Parathyroid adenoma (tissue), 2 donors: ENCODE measurements at regions not wholly inside any gene's neighbourhood (a gene's known extent, or its start where the extent isn't known, plus 50 kb on each side); places are given as distances from the start of the nearest gene placed in this dataset.

Source experiments
- H2AFZ ChIP-seq: fragments of 300-600 bp; sonication (generic); one replicate; pipeline ENCODE4 v1.7.0; 2017; ENCODE audit warnings: antibody characterized with exemption, mild to moderate bottlenecking
- H3K27ac ChIP-seq: fragments of 300-600 bp; sonication (generic); one replicate; pipeline ENCODE4 v1.7.0; 2017
- H3K27me3 ChIP-seq: fragments of 300-600 bp; sonication (generic); one replicate; pipeline ENCODE4 v1.7.0; 2017; ENCODE audit warnings: low read length; ENCODE audit not compliant: control insufficient read depth, insufficient read depth
- H3K36me3 ChIP-seq: fragments of 300-600 bp; sonication (generic); one replicate; pipeline ENCODE4 v1.7.0; 2017; ENCODE audit warnings: low read length; ENCODE audit not compliant: control insufficient read depth, insufficient read depth
- H3K4me1 ChIP-seq: fragments of 300-600 bp; sonication (generic); one replicate; pipeline ENCODE4 v1.7.0; 2017; ENCODE audit warnings: control low read depth
- H3K4me2 ChIP-seq: fragments of 300-600 bp; sonication (generic); one replicate; pipeline ENCODE4 v1.7.0; 2017; ENCODE audit warnings: low read length
- H3K4me3 ChIP-seq: fragments of 300-600 bp; sonication (generic); one replicate; pipeline ENCODE4 v1.7.0; 2017; ENCODE audit warnings: low read depth, low read length
- H3K79me2 ChIP-seq: fragments of 300-600 bp; sonication (generic); one replicate; pipeline ENCODE4 v1.7.0; 2017; ENCODE audit warnings: control low read depth
- H3K9ac ChIP-seq: fragments of 300-600 bp; sonication (generic); one replicate; pipeline ENCODE4 v1.7.0; 2017; ENCODE audit warnings: mild to moderate bottlenecking
- H3K9me3 ChIP-seq: fragments of 300-600 bp; sonication (generic); one replicate; pipeline ENCODE4 v1.7.0; 2017; ENCODE audit warnings: low read length; ENCODE audit not compliant: control insufficient read depth
- CTCF ChIP-seq: fragments of 300-600 bp; sonication (generic); IDR thresholded peaks from one replicate; pipeline ENCODE4 v1.7.0; 2017; ENCODE audit warnings: antibody characterized with exemption, mild to moderate bottlenecking
- donor health status: primary hyperparathyroidism.

GRCh38 chr3:144663456-144664436, 692.1 kb downstream of the DIPK2A start:
- no peaks in the 10 kb centered on the region for H3K9me3 ChIP-seq
- TF ChIP-seq CTCF = no peak
- H2AFZ ChIP-seq = no peak overlapping the region
- H3K4me1 ChIP-seq = no peaks in the 10 kb centered on the region
- H3K79me2 ChIP-seq = no peaks in the 10 kb centered on the region
- no peaks in the 10 kb centered on the region for H3K36me3 ChIP-seq
- H3K27ac ChIP-seq = no peak overlapping the region
- no peaks in the 10 kb centered on the region for H3K27me3 ChIP-seq
- no peak overlapping the region for H3K9ac ChIP-seq
- no peak overlapping the region for H3K4me3 ChIP-seq
- no peak overlapping the region for H3K4me2 ChIP-seq

GRCh38 chr3:144665567-144666053, 694.0 kb downstream of the DIPK2A start:
- no peaks in the 10 kb centered on the region for H3K79me2 ChIP-seq
- no peak for TF ChIP-seq CTCF

GRCh38 chr3:144670571-144670970, 698.9 kb downstream of the DIPK2A start:
- H3K36me3 ChIP-seq = no peaks in the 10 kb centered on the region
- no peaks in the 10 kb centered on the region for H3K79me2 ChIP-seq
- no peaks in the 10 kb centered on the region for H3K27me3 ChIP-seq
- no peak for TF ChIP-seq CTCF
- H3K4me3 ChIP-seq = no peak overlapping the region
- no peak overlapping the region for H2AFZ ChIP-seq
- no peak overlapping the region for H3K27ac ChIP-seq
- no peaks in the 10 kb centered on the region for H3K9me3 ChIP-seq
- H3K4me2 ChIP-seq = no peak overlapping the region
- H3K9ac ChIP-seq = no peak overlapping the region
- H3K4me1 ChIP-seq = no peaks in the 10 kb centered on the region

More at GRCh38 chr3:144665567-144666053, 694.0 kb downstream of the DIPK2A start:
- H3K27ac ChIP-seq = no peak overlapping the region
- no peak overlapping the region for H3K4me3 ChIP-seq
- no peak overlapping the region for H3K9ac ChIP-seq
- H3K4me2 ChIP-seq = no peak overlapping the region
- H3K27me3 ChIP-seq = no peaks in the 10 kb centered on the region
- H3K9me3 ChIP-seq = no peaks in the 10 kb centered on the region
- H3K4me1 ChIP-seq = no peaks in the 10 kb centered on the region
- H2AFZ ChIP-seq = no peak overlapping the region
- no peaks in the 10 kb centered on the region for H3K36me3 ChIP-seq

GRCh38 chr3:144677103-144677502, 705.5 kb downstream of the DIPK2A start:
- Histone ChIP-seq H3K4me1 (no peaks in the 10 kb centered on the region), H3K4me2 (no peak overlapping the region), H2AFZ (no peak overlapping the region), H3K79me2 (no peaks in the 10 kb centered on the region), H3K9ac (no peak overlapping the region), H3K27me3 (no peaks in the 10 kb centered on the region), H3K27ac (no peak overlapping the region), H3K36me3 (no peaks in the 10 kb centered on the region), H3K4me3 (no peak overlapping the region), H3K9me3 (no peaks in the 10 kb centered on the region)
- TF ChIP-seq CTCF = no peak
